GM18511 (cell line): ENCODE measurements at regions not wholly inside any gene's neighbourhood (a gene's known extent, or its start where the extent isn't known, plus 50 kb on each side); places are given as distances from the start of the nearest gene placed in this dataset.

Experiments used
- ATAC-seq: cut with Tn5 transposase; IDR thresholded peaks from one replicate; pipeline ENCODE4 v1.9.1; 2021; ENCODE audit warnings: mild to moderate bottlenecking, moderate library complexity; ENCODE audit not compliant: unreplicated experiment

DNA sequence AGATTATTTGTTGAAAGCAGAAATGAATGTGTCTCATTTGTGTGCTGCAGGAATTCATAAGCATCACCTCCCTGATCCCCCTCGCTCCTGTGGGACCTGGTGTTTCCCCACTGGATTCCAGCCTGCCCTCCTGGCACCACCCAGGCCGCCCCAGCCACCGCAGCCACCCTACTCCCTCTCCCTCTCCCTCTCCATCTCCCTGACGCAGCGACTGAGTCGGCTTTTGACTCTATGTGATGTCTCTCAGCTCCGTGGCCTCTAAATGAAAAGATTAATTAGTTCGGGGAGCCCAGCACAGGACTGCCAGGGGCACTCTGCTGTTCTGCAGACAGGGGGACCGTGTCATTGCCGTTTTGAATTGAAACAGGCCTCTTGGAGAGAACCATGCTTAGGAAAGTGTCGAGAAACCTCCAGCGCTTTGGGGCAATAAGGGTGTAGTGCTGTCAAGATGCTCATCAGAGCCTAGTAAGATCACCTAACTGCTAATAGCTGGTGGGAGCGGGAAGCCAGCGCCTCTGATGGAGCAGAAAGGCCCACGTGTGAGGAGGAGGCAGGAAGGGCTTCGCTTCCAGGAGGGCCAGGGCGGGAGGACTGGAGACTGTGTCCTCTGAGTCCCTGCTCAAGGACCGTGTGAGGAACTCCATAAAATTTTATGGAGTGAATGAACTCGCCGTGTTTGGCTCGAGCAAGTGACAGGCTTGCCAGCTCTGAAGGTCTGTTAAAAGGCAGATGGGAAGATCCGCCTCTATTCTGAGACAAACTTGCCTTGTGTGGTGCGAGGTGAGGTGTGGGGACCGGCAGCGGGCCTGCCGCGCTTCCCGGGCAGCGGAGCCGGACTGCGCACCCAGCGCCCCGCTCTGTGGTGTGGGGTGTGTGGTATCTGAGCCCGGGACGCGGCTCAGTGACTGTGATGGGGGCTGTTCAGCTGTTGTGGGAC, 157.4 kb upstream of the C14orf180 start:
- ATAC-seq = no peak

DNA sequence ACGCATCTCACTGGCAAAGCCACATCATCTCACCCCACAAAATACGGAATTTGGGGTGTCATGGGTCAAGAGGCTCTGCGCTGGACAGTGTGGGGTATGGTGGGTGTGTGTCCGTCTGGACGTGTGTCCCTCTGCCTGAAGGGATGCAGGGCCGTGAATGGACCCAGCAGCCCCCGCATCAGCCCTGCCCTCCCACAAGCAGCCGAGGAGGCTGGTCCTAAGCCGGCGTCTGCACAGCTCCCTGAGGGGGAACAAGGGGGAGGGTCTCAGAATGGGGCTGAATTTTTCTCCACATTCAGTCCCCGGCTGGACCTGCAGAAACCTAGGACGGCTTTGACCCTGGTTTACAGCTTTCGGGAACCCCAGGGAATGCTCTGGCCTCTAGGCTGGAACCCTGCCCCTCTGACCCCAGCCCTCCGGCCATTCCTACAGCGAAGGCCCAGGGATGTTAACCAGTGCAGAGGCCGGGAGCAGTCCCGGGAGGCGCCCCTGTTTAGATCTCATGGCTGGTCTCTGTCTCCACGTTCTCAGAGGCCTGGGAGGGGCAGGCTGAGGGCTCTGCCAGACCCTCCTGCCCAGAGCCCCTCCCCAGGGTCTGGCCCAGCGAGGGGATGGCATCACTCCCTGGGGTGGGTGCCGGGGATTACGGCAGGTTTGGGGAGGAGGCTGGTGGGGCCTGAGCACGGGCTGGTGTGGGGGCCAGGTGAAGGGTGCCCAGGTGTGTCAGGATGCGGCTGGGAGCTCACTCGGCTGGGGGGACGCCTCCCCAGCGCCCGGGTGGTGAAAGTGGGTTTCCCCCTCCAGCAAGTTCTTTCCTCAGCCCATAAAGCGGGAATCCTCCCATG, 156.5 kb upstream of the C14orf180 start:
- no peak for ATAC-seq

DNA sequence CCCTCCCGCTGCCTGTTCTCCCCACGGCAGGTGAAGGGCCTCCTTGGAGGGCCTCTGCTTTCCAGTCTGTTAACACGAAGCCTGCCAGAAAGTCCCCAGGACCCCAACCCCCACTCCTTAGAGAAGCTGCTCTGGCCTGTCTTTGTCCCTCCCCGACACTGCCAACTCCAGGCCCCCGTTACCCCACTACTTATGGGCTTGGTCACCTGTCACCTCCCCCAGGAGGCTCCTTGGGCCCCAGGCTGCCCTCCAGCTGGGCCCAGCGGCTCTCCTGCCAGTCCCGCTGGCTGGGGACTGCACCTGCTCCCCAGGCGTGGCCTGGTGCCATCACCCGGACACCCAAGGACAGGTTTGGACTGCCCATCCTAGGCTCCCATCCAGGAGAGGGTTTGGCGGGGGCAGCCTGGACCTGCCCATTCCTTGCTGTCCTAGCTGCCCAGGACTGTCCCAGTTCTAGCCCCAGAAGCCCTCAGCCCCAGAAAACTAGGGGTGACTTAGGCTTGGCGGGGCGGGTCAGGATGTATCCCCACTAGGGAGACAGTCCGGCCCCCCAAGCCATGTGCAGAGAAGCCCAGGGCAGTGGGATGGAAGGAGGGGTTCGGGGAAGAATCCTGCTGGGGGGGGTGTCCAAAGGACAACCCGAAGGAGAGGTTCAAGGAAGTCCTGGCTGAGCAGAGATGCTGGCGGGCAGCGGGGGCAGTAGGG, 155.7 kb upstream of the C14orf180 start:
- ATAC-seq = no peak

DNA sequence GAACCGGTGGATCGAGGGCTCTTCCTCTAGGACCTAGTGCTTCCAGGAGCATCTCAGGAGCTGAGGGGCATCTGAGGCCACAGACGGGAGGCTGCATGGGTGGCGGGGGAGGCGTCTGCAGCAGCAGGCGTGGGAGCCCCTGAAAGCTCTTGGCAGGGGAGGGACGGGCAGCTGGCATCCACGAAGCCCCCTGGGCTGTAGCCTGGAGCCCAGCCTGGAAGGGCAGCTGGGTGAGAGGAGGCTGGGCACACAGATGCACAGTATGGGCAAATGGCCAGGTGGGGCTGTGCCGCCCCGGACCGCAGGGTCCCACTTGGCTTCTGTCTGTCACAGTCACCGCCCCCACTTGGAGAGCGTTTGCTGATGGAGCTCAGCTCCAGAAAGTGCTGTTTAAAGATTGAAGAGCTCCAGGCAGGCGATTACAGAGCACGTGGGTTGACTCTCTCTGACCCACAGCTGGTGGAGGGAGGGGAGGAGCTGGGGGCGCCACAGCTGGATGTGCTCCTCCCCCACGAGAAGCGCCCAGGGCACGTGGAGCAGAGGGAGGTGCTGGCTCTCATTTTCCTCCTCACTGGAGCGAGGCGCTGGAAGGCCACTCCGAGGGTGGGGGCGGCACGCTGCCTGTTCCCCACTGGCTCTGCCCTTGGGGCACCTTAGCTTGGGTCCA, 155.0 kb upstream of the C14orf180 start:
- no peak for ATAC-seq

DNA sequence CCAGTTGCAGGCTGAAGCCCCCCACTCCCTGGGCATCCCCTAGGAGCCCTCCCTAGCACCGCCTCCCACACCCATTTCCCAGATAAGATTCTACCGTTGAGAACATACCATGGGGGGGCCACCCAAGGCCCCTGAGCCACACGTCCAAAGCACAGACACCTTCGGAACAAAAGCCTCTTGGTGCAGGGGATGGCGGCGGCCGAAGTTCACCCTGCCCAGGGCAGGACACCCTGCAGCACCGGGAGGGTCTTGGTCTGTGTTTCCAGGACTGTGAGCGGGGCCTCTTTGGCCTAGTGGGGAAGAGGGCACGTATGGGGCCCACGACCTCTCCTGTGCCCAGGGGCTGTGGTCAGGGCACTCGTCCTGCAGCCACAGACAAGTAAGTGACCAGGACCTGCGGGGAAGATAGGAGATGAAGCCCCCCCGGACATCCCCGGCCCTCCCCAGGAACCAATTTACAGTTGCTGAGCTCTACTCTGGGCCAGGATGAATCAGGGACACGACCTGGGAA, 154.3 kb upstream of the C14orf180 start:
- no peak for ATAC-seq

DNA sequence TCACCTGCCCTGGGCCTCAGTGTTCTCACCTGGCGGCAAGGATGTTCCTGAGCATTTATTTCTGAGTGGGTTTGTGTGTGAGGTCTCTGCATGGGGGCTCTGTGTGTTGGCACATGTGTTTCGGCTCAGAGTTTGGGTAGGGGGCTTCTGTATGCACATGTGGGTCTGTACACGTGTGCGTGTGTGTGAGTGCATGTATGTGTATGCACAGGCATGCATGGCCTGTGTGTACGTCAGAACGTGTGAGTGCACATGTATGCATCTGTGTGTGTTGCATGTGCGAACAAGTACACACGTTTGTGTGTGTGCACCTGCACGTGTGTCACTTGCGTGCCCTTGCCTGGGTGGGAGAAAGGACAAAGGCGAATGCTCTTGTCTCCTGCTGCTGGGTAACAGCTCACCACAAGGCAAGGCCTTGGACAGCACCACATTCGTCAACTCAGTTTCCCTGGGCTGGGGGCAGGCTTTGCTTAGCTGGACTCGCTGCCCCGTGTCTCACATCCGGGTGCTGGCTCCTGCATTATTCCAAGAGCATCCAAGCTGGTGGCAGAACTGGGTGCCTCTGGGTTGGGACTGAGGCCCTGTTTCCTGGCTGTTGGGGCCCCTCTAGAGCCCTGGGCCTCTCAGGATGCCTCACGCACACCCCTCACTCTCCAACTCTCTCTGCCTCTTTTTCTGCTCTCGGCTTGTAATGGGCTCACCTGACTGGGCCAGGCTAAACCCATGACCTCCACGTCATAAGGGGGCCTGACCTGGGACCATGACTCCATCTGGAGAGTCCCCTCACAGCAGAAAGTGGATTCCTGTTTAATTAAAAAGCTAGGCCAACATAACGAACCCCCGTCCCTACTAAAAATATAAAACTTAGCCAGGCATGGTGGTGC, 153.6 kb upstream of the C14orf180 start:
- ATAC-seq = no peak

DNA sequence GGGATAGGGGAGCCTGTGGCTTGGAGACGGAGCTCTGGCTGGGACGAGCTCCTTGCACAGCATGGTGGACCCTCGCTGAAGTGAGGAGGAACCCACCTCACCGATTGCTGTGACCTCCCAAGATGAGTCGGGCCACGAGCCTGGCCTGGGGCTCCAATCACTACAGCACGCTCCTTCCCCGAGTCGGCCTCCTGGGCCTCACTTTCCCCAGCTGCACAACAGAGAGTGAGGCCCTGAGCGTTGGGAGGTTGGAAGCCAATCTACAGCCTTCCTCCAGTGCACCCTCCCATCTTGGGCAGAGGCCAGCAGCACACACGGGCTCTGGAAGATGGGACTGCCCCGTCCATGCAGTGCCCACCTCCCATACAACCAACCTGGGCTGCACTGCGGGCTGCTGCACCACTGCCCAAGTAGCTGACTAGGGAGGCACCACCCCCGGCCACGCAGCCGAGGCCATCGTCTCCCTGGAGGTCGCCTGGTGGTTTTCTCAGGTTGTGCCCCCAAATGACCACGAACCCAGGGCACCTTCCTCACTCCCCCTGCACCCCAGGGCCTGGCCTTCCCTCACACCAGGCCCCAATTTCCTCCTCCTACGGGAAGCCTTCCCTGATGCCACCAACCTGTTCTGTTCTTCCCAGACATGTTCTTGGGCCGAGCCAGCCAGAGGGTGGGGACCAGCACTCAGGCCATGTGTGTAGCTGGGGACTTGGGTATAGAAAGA, 152.3 kb upstream of the C14orf180 start:
- ATAC-seq = no peak

DNA sequence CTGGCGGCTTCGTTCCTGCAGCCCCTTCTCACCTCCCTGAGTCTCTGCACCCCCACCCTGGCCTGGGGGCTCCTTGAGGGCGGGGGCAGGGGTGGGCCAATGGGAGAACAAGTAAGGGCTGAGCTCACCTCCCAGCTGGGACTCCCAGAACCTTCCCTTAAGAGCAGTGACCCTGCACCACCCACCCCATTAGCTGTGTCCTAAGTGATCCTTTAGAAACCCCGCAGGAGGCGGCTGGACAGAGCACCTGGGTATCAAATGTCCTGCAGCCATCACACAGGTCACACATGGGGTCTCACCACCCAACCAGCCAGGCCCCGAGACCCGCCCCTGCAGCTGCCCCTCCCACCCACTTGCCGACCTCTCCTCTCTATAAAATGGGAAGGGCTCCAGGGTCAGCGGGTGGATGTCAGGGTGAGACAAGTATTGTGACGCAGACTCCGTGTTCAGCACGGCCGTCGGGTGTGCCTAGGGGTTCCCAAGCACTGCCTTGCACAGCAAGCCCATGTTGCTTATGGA, 151.2 kb upstream of the C14orf180 start:
- ATAC-seq = no peak

DNA sequence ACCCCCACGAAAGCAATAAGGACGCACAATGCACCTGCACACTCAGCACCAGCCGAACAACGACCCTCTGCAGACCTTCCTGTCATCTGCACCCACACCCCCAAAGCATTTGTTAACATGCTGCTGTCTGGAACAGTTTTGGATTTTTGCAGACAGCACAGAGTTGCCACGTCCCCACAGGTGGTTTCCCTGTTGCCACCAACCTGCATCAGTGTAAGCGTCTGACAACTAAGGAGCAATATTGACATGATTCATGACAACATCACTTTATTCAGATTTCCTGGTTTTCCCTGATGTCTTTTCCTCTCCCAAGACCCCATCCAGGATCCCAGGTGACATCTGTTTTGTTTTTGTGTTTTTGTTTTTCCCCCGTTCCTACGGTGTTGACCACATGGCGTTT, 150.7 kb upstream of the C14orf180 start:
- ATAC-seq = no peak

DNA sequence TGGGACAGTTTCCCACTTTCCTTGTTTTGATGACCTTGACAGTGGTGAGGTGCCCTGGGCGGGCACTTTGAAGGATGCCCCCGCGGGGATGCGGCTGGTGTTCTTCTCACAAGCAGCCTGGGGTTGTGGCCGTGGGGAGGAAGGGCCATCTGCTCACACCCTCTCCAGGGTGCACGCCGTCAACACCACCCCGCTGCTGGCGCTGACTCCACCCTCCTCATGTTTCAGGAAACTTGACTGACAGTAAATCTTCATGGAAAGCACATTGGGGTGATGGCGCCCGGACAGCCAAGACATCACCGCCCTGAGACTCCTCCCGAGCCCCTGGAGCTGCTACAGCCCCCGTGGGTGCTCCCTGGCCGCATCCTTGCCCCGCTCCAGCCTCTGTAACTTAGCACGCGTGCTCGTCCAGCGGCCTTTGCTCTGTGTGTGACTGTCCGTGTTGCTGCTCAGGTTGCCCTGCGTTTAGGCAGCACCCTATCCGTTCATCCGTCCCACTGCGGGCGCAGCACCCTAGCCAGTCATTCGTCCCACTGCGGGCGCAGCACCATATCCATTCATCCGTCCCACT, 150.2 kb upstream of the C14orf180 start:
- ATAC-seq = no peak

DNA sequence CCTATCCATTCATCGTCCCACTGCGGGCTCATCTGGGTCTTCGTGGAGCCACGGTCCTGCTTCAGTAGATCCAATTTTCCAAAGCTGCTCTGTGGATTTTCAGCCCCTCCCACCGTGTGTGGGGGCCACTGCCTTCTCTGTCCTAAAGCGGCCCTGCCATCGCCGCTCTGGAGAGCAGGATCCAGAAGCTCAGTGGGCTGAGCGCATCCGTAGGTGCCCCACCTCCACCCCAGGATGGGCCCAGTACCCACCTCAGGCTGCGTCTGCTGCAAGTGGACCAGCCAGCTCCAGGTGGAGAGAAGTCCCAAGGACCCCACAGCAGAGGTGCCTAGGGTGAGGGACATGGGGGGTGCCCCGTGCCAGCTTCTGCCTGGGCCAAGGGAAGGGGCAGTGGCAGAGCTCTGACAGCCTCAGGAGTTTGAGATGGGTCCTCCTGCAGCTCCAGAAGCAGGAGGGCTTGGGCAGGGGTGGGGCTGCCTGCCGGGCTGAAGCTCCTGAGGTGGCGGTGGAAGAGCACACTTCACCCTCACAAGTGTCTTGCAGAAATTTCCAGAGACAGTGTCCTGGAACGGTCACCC, 148.1 kb upstream of the C14orf180 start:
- ATAC-seq = no peak

DNA sequence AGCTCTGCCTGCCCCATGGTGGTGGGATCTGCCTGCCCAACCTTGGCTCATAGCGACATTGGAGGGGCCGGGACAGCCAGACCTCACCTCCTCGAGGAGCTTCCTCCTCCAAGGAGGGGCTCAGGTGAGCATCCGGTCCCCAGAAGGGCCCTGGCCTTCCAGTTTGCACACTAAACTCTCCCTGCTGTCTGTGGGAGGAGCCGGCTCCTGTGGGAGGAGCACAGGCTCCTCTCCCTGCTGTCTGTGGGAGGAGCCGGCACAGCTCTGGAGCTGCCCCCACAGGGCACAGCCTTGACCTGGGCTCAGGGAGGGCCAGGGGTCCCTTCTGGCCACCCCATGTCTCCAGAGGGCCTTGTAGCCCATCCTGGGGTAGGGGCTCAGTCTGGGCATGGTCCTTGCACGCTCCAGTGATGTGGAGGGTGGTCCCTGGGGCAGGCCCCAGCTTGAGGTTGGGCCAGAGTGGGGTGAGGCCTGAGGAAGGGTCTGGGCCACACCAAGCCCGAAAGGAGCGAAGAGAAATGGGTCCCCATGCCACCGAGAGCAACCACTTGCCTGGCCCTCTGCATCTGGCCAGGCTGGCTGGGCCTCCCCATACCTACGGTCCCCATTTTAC, 147.5 kb upstream of the C14orf180 start:
- no peak for ATAC-seq

DNA sequence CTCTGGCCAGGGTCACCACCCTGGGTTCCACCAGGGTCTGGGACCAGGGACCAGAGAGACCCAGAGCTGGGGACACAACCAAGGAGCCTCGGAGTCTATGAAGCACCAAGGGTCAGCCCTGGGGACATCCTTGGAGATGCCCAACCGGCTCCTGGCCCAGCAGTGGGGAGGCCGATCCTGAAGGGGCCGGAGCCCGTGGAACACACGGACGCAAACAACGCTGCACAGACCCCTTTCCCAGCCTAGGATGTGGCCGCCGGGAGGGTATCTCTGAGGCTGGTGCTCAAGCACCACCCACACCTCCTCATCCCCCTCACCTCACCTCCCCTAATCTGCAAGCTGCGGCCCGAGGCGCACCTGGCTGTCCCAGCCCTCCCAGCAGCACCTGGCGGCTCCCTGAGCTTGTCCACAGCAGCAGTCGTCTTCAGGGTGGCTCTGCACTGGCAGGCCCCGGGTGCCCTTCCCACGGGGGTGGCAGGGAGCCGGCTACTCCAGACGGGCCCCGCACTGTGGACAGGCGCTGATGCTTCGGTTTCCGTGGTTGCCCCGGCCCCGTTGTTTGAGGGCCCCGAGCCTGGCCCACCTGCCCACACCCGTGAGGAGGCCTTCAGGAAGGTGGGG, 146.8 kb upstream of the C14orf180 start:
- no peak for ATAC-seq

DNA sequence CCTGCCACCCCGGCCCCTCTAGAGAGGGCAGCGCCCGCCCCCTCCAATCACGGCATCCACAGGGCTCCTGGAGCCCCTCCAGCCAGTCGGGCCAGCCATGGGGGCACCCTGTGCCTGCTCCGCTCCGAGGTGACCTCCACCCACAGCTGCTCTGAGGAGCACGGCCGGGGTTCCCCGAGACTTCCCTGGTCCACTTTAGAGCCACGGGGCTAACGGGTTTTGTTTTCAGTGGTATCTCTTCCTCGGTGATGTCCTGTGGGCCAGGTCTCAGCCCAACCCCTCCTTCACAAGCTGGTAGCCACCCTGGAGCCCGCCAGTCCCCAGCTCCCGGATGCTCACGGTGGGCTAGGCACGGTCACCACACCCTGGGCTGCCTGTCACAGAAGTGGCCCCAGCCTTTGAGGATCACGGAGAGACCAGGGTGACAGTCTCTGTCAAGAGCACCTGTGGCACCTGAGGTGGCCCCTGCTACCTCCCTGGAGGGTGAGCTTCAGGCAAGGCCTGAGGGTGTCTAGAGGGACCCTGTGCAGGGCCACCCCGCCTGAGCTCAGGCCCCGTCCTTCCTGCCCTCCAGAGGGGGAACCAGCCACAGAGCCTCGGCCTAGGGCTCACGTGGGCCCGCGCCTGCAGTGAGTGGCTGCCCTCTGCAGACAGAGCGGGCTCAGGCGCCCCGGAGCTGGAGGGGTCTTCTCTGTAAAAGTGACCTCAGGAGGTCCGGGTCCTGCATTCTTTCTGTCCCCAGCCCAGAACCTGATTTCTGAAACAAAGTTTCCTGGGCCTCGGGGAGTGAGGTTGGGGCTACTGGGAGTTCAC, 146.0 kb upstream of the C14orf180 start:
- no peak for ATAC-seq

DNA sequence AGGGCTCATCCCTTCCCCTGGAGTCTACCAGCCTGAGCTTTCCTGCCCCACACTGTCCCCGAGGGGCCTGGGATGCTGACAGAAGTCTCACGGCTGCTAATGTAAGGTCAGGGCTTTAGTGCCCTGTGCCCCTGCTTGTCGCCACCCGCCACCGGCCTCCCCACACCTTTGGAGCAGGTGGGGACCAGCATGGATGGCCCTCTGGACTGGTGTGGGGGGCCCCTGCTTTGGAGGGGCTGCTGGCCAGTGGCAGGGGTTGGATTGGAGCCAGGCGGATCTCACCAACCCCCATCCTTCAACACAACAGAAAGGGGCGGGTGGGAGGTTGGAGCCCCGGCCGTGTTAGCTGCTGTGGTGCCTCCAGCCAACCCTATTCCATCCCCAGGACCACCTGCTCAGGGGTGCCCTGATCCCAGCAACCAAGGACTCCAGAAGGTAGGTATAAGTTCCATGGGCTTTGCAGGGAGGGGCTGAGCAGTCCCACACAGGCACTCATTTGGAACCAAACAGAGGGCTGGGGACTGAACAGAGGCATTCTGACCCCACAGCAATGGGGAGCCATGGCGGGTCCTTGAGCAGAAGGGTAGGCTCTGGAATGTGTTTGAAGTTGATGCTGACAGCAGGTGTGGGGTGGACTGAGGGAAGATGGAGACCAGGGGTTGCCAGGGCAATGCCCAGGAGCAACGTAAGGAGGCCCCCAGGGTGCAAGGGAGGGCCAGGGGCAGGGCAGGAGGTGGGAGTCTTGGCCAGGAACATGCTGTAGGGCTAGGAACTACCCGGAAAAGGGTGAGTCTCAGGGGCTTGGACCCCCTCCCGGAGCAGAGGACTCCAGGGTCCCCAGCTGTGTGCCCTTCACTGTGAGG, 145.1 kb upstream of the C14orf180 start:
- ATAC-seq = no peak
